ENCODE measurements at regions not wholly inside any gene's neighbourhood (a gene's known extent, or its start where the extent isn't known, plus 50 kb on each side); places are given as distances from the start of the nearest gene placed in this dataset.

GRCh38 chr3:79922633-79923032 lies 154.8 kb upstream of the ROBO1 start:
- DNase-seq: no peak

- no peak for DNase-seq
These were observed 149.8 kb upstream of the ROBO1 start for GRCh38 chr3:79917561-79917960.

DNA sequence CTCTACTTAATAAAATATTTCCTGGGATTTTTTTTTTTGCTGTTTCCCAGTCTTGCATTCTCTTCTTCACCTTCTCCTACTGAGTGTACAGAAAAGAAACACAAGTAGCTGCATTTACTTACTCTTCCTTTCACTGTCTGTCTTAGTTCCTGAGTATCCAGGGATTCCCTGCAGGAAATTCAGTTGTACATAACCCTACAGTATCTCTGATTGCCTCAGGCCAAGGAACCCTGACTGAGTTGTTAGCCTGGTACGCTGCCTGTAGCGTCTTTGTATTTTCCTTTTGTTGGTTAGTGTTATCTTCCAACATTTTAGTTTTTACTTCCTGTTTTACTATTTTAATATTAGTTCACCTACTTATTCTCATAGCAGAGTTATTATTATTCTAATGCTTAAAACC lies 142.5 kb upstream of the ROBO1 start:
- DNase-seq: no peak

DNA sequence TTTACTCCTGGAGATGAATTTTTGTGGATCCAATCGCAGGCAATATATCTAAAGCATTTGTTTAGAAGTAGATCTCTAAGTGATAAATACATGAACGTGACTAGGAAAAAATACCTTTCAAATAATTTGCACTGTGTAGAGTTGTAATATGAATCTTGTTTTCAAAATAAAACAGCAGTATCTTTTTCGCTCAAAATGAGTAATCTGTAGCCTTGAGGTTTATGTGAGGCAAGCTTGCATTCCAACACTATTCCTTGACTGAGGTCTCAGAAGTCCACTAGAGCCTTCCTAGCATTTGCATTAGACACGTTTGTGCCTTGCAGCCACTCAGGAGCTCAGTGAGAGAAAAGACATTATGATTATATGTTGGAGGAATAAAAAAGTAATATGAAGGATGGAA lies 138.3 kb upstream of the ROBO1 start:
- DNase-seq: no peak

GRCh38 chr3:79902151-79902550 lies 134.4 kb upstream of the ROBO1 start:
- no peak for DNase-seq

DNA sequence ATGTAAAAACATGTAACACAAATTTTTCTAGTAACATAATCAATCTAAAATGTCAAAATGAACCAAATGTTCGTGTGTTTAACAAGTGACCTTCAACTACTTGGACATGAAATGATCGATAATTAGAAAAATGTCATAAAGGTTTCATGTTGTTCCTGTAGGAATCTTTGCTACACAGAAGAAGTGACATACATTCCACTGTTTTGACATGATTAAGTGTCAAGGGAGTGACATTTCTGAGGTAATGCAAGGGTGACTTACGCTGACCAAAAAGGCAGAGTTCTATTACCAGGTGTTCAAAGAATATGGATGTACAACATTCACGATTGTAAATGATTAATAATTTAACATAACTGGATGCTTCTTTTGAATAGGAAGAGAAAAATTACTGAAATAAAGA lies 131.1 kb upstream of the ROBO1 start:
- DNase-seq: no peak

DNA sequence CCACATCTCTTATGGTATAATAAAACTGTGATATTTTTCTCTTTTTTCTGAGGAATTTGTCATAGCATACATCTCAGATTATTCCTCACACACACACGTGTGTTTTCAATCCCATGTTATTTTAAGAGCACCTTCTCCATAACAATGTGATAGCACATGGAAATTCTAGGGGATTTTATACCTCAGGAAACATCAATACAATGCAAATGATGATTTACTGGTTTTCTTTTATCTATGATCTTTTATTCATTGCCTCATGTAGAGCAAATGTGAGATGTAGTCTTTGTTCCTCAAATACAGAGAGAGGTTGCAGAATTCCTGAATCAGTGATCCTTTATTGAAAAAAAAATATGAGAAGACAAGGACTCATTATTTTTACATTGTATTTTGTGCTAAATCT lies 128.3 kb upstream of the ROBO1 start:
- no peak for DNase-seq

GRCh38 chr3:79887213-79887612 lies 119.4 kb upstream of the ROBO1 start:
- DNase-seq: no peak

GRCh38 chr3:79886204-79886603 lies 118.4 kb upstream of the ROBO1 start:
- DNase-seq: no peak

DNA sequence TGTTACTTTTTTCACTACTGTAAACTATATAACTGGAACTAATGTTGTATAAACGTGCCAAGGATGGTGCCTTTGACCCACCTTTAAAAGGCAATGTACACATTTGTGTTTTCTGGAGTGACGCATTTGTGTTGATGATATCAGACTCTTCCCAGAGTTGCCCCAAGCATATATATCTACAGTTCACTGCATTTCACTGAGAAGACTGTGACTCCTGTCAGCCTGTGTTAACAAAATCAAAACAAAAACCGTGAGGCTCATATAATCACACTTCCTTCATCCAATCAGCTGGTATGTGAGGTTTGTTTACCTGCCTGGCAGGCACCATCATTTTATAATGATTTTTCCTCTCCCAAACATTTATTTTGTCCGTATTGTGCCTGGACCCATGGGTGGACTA lies 117.6 kb upstream of the ROBO1 start:
- DNase-seq: no peak

- DNase-seq: no peak
These were observed 116.6 kb upstream of the ROBO1 start for GRCh38 chr3:79884354-79884753.

- no peak for DNase-seq
These were observed 113.6 kb upstream of the ROBO1 start for GRCh38 chr3:79881431-79881830.

DNA sequence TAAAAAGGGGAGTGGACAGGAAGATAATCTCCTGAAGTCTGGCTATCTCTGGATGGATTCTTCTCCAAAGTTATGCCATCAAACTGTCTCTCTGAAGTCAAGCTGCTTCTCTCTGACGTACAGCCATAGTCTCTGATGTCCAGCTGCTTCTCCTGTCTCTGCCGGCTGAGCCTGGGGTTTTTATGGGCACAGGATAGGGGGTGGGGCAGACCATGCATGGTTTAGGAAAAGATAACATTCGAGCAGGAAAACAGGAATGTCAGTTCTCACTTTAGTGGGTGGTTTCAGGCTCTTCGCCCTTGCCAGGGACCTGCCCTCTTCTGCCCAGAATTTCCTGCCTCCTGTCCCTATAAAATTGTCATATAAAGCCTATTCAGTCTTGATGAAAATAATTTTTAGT lies 110.9 kb upstream of the ROBO1 start:
- DNase-seq: no peak

DNA sequence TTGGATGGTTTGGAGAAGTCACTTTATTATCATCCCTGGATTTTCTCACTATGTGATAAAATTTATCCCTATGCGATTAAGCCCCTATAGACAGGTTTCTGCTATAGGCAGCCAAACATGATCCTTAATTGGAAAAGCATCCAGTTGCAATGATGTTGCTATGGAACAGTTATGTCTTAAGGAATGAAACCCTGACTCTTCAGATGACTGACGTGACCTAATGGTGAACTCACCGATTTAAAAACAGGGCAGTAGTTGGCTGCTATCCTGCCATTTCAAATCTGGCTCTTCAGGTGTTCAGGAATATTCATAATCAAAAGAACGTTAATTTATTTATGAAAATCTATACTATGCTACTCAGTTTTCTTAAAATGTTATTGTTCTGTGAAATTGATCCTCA lies 106.8 kb upstream of the ROBO1 start:
- DNase-seq: no peak

- DNase-seq: no peak
These were observed 104.7 kb upstream of the ROBO1 start for GRCh38 chr3:79872483-79872882.

GRCh38 chr3:79871656-79872055 lies 103.9 kb upstream of the ROBO1 start:
- no peak for DNase-seq

- no peak for DNase-seq
These were observed 102.5 kb upstream of the ROBO1 start for GRCh38 chr3:79870313-79870620.

DNA sequence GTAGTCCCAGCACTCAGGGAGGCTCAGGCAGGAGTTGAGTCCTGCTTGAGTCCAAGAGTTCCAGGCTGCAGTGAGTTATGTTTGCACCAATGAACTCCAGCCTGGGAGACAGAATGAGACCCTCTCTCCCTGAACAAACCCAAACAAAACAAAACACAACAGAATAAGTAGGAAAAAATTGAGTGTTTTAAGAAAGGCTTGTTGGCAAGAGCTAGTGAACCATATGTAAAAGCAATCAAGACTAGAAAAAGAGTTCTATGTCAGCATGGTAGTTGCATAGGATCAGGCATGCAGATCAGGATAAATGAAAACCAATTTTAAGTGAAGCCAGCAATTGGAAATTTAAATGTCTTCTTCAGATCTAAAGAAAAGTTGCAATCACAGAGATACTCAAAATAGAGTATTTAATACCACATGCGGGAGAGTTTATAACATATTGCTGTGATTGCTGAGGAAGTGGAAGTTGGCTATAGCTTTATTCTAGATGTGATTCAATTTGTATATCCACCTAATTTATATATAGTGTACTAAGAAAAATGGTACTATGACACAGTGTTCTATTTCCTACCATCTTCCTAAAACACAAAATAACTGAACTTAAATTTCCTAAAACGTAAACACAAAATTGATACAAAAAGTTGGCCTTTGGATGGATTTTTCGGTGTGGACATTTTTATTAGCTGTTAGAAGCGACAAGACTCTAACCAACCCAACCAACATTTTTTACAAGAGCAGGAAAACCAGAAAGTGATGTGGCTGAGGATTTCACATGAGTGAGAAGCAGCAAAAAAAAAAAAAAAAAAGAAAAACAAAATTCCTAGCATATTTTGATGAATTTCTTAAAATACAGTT lies 101.9 kb upstream of the ROBO1 start:
- no peak for DNase-seq

DNA sequence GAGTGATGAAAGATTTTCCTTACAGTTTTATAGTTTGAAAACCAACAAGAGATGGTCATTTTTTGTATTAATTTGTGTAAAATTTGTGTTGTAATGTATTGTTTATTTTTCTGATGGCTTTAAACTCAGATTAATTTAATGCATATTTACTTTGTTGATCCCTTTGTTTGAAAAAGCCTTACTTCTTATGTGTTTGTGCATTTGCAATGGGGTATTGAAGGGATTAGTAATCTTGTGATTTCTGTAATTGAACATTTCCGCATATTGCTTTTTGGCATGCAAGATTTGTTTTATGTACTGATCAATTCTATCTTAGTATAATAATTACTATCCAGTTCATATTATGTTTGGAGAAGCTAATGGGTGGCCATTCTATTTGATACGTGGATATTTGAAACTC lies 98.4 kb upstream of the ROBO1 start:
- DNase-seq: no peak

DNA sequence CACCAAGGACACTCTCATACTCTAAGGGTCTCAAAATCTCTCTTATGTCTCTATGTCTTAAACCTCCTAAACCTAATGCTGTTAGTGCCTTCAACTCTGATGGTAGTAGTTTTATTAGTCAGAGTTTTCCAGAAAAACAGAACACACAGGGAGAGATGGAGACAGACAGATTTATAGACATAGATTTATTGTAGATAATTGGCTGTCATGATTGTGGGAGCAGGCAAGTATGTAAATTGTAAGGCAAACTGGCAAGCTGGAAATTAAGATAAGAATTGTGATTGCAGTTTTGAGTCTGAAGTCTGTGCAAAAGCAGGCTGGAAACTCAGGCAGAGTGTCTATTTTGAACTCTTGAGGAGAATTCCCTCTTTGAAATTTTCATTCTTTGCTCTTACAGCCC lies 96.3 kb upstream of the ROBO1 start:
- no peak for DNase-seq

- DNase-seq: no peak
These were observed 81.1 kb upstream of the ROBO1 start for GRCh38 chr3:79848876-79849275.

- DNase-seq: no peak
These were observed 80.1 kb upstream of the ROBO1 start for GRCh38 chr3:79847928-79848327.

GRCh38 chr3:79846148-79846933 lies 78.5 kb upstream of the ROBO1 start:
- DNase-seq: no peak

DNA sequence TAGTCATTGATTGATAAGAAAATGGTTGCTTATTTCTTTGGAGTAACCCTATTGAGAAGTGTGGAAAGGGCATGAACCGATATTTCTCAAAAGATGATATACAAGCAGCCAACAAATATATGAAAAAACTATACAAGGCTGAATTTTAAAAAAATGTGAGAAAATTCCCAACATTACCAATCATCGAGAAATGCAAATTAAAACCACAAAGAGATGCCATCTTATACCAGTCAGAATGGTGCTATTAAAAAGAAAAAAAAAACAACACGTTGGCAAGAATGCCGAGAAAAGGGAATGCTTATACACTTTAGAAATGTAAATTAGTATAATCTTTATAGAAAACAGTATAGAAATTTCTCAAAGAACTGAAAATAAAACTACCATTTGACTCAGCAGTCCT lies 77.7 kb upstream of the ROBO1 start:
- DNase-seq: no peak

- DNase-seq: no peak
These were observed 76.4 kb upstream of the ROBO1 start for GRCh38 chr3:79844176-79844575.
